ENCODE measurements at regions not wholly inside any gene's neighbourhood (a gene's known extent, or its start where the extent isn't known, plus 50 kb on each side); places are given as distances from the start of the nearest gene placed in this dataset.
A peak's percentile ranks its signal among the peaks of the same experiment; 100 is the strongest.

DNA sequence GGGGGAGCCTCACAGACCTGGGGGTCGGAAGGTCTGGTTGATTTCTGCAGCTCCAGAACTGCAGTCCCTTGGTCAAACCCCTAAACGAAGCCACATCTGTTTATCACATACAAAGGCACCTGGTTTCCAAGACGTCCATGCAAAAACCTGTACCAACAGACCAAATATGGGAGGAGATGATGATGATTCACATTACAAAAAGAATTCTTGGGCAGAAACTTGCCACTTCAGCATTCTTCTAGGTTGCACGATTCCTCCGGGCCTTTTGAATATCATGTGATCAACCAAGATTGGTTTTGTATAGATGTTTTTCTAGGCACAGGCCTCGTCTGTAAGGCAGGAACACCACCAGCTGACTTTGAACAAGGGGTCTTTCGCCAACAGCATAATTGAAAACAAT, 466.3 kb downstream of the SOX9 start:
- no peak for DNase-seq
- H3K27me3 Mint-ChIP-seq = peaks cover 73% of the 10 kb centered on the region
- no peak overlapping the region for H3K27ac Mint-ChIP-seq
- no peaks in the 10 kb centered on the region for H3K36me3 Mint-ChIP-seq
- no peaks in the 10 kb centered on the region for H3K9me3 Mint-ChIP-seq
- peaks cover 18% of the 10 kb centered on the region for H3K4me1 Mint-ChIP-seq
- H3K4me3 Mint-ChIP-seq = no peak overlapping the region

DNA sequence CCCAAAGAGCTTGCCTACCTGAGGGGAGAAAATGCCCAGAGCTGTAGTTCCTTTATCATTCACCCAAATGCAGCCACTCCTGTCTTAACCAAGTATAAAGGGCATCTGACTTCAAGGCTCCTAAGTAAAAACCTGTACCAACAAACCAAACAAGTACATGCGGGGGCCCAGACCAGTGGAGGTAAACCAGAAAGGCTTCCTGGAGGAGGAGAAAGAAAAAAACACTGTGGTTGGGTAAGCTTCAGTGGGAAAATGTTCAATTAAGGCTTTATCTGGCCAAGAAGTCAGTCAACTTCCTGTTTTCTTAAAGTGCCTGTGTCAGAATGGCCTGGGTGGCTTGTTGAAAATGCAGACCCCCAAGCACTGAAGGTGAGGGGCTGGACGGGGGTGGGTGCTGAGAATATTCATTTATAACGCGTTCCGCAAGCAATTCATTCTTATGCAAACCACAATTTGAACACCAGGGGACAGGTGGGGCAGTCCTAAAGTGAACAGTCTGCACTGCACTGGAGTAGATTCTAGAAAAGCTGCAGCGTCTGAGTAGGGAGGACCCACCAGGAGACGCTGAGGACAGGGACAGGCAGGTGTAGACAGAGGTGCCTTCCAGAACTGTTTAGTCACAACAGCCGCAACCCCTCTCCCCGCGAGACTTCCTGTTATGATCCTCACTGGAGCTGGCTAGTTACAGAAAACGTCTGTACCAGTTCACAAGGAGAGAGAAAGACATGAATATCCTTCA, 467.1 kb downstream of the SOX9 start:
- Mint-ChIP-seq H3K4me3 (no peak overlapping the region), H3K27me3 (peaks cover 71% of the 10 kb centered on the region), H3K27ac (no peak overlapping the region), H3K4me1 (peaks cover 18% of the 10 kb centered on the region), H3K36me3 (no peaks in the 10 kb centered on the region), H3K9me3 (no peaks in the 10 kb centered on the region)
- DNase-seq = no peak

DNA sequence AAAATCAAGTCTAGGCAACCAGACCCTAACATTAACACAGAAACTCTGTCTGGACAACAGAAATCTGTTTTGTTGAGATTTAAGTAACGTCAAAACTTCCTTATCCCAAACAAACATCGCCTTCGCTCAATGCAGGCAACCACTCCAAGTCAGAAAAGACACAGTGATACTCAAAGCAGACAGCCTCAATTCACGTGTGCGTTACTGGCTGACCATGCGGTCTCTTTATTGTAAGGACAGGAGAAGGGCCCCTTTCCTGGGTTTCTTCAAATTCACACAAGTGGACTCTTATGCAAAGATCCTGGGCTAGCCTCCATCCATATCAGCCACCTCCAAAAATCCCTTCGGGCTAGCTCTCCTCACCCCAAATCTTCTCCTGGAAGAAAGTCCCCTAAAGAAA, 467.7 kb downstream of the SOX9 start:
- Mint-ChIP-seq H3K4me3 (no peak overlapping the region), H3K27ac (no peak overlapping the region), H3K36me3 (no peaks in the 10 kb centered on the region), H3K9me3 (no peaks in the 10 kb centered on the region), H3K27me3 (peaks cover 75% of the 10 kb centered on the region), H3K4me1 (peaks cover 18% of the 10 kb centered on the region)
- no peak for DNase-seq

DNA sequence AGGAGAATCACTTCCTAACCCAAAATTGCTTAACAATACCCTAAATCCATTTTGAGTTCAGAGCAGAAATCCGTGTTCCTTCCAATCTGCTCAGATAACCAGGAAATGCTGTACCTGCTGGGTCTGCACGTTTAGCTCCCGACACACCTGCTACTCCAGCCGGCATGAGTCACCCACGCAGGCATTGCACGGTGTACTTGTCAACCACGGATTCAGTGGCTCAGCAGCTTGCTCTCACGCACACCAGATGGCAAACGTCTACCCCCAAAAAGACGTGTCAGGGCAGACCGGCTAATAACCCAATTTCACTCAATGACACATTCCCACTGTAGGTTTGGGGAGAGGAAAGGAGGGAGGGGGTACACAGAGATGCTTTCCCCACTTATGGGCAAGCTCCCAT, 468.1 kb downstream of the SOX9 start:
- H3K4me3 Mint-ChIP-seq = no peak overlapping the region
- peaks cover 18% of the 10 kb centered on the region for H3K4me1 Mint-ChIP-seq
- H3K9me3 Mint-ChIP-seq = no peaks in the 10 kb centered on the region
- peaks cover 77% of the 10 kb centered on the region for H3K27me3 Mint-ChIP-seq
- H3K27ac Mint-ChIP-seq = no peak overlapping the region
- no peaks in the 10 kb centered on the region for H3K36me3 Mint-ChIP-seq
- no peak for DNase-seq

DNA sequence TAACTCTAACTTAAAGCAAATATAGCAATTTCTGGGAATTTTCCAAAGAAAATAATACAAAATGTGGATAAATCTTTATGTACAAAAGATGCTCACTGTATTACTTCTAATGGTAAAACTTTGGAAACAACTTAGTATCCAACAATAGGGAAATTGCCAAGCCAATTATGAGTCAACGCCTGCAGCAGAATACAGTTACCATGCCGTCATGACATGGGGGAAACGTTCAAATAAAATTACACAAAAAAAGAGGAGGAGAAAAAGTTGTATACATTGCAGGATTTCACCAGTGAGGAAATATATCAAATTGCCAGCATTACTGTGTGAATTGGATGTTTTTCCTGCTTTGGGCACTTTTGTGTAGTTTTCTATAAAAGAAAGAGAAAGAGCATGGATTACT, 469.6 kb downstream of the SOX9 start:
- no peak for DNase-seq
- Mint-ChIP-seq H3K4me3 (no peak overlapping the region), H3K9me3 (no peaks in the 10 kb centered on the region), H3K4me1 (peaks cover 18% of the 10 kb centered on the region), H3K36me3 (no peaks in the 10 kb centered on the region), H3K27me3 (peaks cover 79% of the 10 kb centered on the region), H3K27ac (no peak overlapping the region)

DNA sequence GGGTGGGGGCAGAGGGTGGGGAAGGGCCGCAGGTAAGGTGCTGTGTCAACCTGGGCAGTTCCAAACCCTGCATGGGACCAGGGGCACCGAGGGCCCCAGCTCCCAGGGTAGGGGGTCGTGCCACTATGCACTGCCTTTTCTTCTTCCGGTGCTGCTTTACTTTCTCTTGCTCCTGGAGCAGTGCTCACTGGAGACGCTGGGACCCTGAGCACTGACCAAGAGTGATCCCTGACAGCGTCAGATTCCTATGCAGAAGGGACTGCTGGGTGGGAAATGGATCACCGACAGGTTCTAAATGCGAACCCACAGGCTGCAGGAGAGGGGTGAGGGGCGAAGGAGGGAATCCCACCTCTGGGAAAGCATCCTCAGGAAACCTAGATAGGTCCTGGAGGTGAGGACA, 470.1 kb downstream of the SOX9 start:
- no peak for DNase-seq
- no peak overlapping the region for H3K4me3 Mint-ChIP-seq
- no peaks in the 10 kb centered on the region for H3K36me3 Mint-ChIP-seq
- H3K27me3 Mint-ChIP-seq = peaks cover 76% of the 10 kb centered on the region
- peaks cover 18% of the 10 kb centered on the region for H3K4me1 Mint-ChIP-seq
- H3K27ac Mint-ChIP-seq = no peak overlapping the region
- no peaks in the 10 kb centered on the region for H3K9me3 Mint-ChIP-seq

DNA sequence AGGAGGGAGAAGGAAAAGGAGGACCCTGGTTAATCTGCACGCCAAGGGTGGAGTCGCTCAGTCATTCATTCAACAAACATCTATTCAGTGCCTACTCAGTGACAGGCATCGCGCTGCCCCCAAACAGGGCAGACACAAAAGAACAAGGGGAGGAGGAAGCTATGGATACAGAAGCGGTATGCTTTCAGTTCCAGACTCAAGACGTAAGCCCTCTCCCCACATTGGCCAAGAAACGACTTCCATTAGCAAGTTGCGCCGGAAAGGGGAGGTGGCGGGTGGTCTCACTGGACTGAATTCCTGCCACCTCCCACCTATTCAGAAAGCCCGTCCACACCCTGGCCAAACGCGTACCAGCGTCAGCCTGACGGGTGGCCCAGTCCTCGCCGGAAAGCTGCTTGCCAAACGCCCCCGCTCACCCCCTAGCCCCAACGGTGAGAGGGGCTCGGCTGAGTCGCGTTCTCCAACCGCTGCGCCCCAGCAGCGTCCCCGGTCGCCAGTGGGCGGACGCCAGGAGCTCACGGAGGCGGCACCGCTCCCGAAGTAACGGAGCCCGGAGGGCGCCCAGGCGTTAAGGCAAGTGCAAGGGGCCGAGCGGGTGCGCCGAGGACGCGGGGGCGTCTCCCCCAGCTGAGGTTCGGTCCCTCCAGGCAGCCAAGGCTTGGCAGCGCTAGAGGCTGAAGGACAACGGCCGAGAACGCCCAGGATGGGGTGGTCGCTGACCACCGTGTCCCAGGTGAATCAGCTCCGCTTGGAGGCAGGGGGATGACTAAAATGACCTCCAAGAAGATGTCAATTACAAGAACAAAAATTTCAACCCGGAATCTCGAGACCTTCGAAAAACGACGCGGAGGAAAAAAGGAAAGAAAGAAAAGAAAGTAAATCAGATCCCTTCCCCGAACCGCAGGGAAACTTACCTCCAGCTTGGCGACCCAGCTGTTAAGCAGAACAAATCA, 470.7 kb downstream of the SOX9 start:
- Mint-ChIP-seq H3K27ac (no peak overlapping the region), H3K27me3 (peaks cover 74% of the 10 kb centered on the region), H3K4me3 (peak overlapping the region; percentile 74), H3K4me1 (peaks cover 18% of the 10 kb centered on the region), H3K36me3 (no peaks in the 10 kb centered on the region), H3K9me3 (no peaks in the 10 kb centered on the region)
- peak; percentile 20 for DNase-seq

DNA sequence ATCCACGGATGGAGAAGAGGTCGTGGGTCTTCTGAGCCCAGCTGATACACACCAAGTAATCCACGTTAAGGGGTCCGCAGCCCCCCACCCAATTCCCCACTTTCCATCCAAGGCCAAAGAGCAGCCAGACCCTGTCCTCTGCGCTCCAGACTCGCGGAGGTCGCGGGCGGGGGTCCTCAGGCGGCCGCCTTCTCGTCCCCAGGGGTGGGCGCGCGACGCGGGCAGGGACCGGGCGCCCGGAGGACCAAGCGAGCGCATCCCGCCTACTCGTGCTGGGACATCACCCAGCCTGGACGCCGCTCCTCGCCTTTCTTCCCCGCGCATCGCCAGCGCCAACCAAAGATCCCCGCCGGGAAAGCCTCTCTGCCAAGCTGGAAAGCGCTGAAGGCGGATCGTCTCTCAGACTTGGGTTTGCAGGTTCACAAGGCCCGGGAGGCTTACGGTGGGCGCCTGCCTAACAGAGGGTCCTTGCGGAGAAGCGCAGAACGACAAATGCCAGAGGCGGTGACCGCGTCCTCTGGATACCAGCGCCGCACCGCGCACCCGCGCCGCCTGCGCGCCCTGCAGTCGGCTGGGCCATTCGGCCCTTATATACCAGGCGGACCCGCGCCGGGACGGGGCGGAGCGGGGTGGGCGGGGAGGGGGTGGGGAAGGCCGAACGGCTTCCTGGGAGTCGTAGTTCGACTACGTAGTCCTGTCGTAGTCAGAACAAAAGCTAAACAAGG, 471.6 kb downstream of the SOX9 start:
- peaks cover 18% of the 10 kb centered on the region for H3K4me1 Mint-ChIP-seq
- H3K9me3 Mint-ChIP-seq = no peaks in the 10 kb centered on the region
- H3K27me3 Mint-ChIP-seq = peaks cover 76% of the 10 kb centered on the region
- no peaks in the 10 kb centered on the region for H3K36me3 Mint-ChIP-seq
- H3K27ac Mint-ChIP-seq = no peak overlapping the region
- peak; percentile 52 for DNase-seq
- peak overlapping the region; percentile 74 for H3K4me3 Mint-ChIP-seq

DNA sequence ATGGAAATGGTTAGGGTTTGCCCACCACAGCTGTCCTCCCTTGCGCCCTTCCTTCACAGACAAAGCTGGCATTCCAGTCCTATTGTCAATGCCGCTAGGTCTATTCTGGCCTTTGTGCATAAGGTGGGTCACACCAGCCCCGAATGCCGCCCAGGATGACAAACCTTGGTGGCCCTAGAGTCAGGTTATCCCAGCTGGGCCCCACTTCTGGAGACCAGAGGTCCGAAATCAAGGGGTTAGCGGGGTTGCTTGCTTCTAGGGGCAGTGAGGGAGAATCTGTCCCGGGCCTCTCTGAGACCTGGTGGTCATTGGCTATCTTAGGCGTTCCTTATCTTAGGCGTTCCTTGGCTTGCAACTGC, 472.1 kb downstream of the SOX9 start:
- Mint-ChIP-seq H3K36me3 (no peaks in the 10 kb centered on the region), H3K9me3 (no peaks in the 10 kb centered on the region), H3K27ac (no peak overlapping the region), H3K27me3 (peaks cover 73% of the 10 kb centered on the region), H3K4me3 (no peak overlapping the region), H3K4me1 (peaks cover 14% of the 10 kb centered on the region)
- no peak for DNase-seq

DNA sequence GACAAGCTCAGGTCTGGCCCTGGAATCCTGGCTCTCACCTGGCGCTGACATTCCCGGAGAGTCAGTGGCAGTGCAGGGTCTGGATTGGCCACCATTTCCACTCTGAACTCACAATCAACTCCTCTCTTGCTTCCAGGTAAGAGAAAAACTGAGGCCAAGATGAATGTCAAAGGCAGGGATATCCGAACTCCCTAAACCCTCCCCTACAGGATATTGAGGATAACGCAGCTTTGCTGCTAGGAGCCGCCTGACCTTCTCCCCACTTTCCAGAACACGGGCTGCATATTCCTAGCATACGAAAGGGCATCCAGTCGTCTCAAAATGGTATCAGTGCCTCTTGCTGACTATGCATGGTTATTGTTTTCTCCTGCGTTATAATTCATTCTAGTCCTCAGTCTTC, 473.4 kb downstream of the SOX9 start:
- peaks cover 62% of the 10 kb centered on the region for H3K27me3 Mint-ChIP-seq
- H3K27ac Mint-ChIP-seq = no peak overlapping the region
- peaks cover 10% of the 10 kb centered on the region for H3K4me1 Mint-ChIP-seq
- H3K9me3 Mint-ChIP-seq = no peaks in the 10 kb centered on the region
- no peak for DNase-seq
- no peaks in the 10 kb centered on the region for H3K36me3 Mint-ChIP-seq
- H3K4me3 Mint-ChIP-seq = no peak overlapping the region

All from activated naive CD8-positive, alpha-beta T cell treated with anti-CD3 and anti-CD28 coated beads for 36 hours (primary cell).